ENCODE measurements at regions not wholly inside any gene's neighbourhood (a gene's known extent, or its start where the extent isn't known, plus 50 kb on each side); places are given as distances from the start of the nearest gene placed in this dataset.
"Not testable (repeated sequence)": the region's sequence is repeated elsewhere in the genome, so short reads cannot be mapped to it uniquely, and the experiment has no call there.

DNA sequence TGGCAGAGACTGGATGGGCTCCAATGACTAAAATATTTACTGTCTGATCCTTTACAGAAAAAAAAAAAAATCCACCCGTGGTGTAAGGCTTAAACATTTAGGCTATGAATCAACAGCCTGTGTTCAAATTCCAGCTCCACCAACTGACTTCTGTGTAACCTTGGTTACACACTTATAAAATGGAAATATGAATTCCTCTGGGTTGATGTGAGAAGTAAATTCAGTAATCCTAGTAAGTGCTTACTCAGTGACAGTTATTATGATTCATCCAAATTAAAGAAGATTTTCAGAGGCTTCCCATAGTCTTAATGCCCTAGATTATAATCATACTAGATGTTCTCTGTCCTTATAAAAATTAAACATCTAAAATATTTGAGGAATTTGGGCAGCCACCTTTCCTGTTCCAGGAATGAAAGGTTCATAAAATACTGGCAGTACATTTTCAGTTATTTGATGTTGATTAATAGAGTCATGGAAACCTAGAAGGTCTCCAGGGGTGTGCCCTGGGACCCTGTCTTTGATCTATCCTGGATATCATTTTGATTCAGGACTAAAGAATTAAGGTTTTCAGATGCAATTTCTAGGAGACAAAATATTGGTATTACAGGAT lies 180.3 kb upstream of the ZNF217 start:
- no peak for DNase-seq (ENCODE audit: low read depth)

GRCh38 chr20:53773066-53773791 lies 179.6 kb upstream of the ZNF217 start:
- not testable (repeated sequence) for DNase-seq (ENCODE audit: low read depth)

DNA sequence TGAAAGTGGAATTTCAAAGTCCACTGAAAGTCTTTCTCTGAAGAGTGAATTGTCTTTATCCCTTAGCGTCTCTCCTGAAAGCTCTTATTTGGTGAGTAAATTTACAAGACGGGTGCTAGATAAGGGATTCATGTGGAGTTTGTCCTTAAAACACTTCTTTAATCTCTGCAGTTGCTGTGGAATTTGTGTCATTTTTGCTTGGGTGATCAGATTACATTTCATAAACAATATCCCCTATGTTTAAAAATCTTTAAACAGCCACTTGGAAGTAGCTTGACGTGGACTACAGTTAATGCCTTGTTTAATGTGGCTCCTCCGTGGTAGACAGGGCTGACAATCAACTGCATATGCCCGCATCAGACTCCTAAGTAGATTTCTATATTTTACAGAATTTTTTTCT lies 175.4 kb upstream of the ZNF217 start:
- no peak for DNase-seq (ENCODE audit: low read depth)

DNA sequence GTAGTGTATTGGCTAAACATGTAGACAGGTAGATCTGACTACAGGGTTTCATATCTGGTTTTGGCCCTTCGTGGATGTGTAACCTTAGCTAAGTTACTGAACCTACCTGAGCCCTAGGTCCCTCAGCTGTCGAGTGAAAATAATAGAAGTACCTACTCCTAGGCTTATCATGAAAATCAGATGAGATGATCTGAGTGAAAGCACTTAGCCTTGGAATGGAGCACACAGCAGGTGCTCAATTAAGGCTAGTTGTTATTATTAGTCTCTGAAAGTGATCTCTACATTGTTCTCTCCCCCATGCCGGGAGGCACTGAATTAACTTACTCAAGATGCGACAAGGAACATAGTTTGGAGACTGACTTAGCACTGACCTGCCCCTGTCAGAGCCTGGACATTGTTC lies 174.7 kb upstream of the ZNF217 start:
- DNase-seq (ENCODE audit: low read depth), result no peak

- DNase-seq (ENCODE audit: low read depth), result no peak
Observed at GRCh38 chr20:53767206-53767930, 173.7 kb upstream of the ZNF217 start.

GRCh38 chr20:53764415-53764800 lies 170.8 kb upstream of the ZNF217 start:
- no peak for DNase-seq (ENCODE audit: low read depth)

- DNase-seq (ENCODE audit: low read depth), result no peak
Observed at GRCh38 chr20:53763707-53764414, 170.2 kb upstream of the ZNF217 start.

DNA sequence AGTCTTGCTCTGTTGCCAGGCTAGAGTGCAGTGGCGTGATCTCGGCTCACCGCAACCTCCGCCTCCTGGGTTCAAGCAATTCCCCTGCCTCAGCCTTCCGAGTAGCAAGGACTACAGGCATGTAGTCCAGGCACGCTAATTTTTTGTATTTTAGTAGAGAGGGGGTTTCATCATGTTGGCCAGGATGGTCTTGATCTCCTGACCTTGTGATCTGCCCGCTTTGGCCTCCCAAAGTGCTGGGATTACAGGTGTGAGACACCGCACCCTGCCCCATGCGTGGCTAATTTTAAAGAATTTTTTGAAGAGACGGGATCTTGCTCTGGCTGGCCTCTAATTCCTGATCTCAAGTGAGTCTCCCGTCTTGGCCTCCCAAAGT lies 168.8 kb upstream of the ZNF217 start:
- not testable (repeated sequence) for DNase-seq (ENCODE audit: low read depth)

GRCh38 chr20:53760025-53760441 lies 166.4 kb upstream of the ZNF217 start:
- DNase-seq (ENCODE audit: low read depth), result no peak

DNA sequence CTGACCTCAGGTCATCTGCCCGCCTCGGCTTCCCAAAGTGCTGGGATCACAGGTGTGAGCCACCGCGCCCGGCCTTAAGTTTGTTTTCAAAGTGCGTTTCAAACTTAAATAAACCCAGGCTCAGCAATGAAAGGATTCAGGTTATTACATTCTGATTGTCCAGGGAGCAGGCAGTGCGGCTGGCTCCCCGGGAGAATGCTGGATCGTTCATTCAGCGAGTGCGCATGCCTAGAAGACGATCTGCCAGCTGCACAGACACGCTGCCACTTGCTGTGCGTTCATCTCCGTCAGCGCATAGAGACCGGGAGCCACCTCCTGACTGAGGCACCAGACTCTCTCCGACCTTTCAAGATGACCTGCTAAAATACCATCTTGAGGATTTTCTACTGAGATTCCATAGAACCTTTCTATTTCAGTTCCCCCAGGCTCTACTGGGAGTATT lies 163.9 kb upstream of the ZNF217 start:
- no peak for DNase-seq (ENCODE audit: low read depth)

- DNase-seq (ENCODE audit: low read depth), result no peak
Observed at GRCh38 chr20:53755733-53756531, 162.3 kb upstream of the ZNF217 start.

- DNase-seq (ENCODE audit: low read depth), result no peak
Observed at GRCh38 chr20:53753880-53754459, 160.3 kb upstream of the ZNF217 start.

DNA sequence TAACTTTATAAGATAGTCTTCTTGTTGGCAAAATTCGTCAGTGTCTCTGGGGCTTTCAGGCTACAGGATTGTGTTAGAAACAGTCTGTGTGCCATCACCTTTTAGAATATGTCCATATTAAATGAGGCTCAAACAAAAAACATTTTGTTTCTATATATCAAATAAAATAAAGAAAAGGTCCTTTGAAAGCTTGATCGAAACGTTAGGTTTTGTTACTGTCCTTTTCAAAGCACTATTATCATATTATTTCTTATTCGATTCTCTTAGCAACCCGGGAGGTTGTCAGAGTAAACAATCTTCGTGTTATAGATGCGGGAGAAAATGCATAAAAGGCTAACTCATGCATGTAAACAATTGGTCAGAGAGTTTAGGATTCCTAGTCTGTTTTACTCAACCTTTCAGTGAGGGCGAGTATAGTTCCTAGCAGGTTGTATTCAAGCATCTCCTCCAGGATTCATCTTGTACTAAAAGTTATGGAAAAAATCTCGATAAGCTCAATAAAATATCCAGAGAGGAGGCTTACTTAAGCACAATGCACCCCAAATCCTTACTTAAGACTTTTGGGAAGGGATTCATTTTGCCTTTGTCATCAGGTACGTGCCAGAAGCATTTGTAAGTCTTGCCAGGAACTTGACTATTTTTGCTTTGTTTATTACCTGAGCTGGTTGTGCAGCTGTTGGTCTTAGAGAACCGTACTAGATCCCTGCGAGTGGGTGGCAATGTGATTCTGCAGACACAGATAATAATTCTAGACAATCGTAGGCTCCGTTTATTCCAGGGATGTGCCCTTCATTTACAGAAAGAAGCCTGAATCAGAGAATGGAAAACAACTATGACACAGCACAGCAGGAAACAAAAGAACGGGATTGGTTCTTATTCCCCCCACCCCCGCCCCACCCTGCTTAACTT lies 159.6 kb upstream of the ZNF217 start:
- no peak for DNase-seq (ENCODE audit: low read depth)

DNA sequence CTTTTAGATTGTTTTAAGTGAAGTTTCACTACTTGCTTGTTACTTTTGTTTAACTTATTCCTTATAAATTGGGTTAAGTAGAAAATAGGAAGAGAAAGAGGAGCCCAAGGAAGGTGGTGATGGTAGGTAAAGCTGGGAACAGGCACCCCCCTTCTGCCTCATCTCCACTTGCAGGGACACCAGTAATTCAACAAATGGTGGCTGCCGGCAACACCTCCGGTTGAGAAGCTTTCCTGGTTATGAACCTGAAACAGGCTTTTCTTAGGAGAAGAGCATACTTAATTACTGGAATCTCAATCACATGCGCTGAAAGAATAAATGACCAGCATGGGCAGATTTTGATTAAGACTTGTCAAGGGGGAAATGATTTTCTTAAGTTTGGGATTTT lies 158.9 kb upstream of the ZNF217 start:
- DNase-seq (ENCODE audit: low read depth), result no peak

- DNase-seq (ENCODE audit: low read depth), result no peak
Observed at GRCh38 chr20:53751620-53752318, 158.1 kb upstream of the ZNF217 start.

DNA sequence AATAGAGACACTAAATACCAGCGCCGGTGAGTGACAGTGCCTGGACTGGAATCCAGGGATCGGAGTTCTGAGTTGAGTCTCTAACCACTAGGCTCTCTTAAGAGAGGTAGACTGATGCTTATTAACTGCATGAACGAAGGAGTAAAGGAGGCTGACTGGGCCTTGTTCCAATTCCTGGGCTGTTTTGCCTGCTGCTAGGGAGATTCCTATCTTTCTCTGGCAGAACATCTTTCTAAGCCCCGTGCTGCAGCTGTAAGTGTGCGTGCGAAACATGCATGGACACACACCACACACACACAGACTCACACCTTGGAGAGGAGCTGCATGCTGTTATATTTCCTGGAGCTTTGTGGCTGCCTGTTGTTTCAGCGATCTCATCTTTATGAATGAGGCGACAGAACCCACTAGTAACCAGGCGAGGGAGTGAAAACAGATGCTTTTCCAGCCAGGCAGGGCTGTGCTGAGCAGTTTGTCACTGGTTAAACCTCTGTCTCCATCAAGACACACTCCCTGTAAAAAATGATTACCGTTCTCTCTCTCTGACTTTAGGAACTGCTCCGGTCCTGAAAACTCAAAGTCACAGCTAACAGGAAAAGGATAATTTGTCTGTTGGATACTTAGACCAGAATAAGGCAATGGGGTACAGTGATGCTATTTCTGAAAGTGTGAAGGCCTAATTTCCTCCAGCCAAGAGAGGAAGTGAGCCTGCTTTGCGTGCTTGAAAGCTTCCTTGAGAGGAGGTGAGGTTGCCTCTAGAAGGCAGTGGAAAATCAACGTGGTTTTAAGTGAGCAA lies 157.4 kb upstream of the ZNF217 start:
- DNase-seq (ENCODE audit: low read depth), result peak; percentile 29

DNA sequence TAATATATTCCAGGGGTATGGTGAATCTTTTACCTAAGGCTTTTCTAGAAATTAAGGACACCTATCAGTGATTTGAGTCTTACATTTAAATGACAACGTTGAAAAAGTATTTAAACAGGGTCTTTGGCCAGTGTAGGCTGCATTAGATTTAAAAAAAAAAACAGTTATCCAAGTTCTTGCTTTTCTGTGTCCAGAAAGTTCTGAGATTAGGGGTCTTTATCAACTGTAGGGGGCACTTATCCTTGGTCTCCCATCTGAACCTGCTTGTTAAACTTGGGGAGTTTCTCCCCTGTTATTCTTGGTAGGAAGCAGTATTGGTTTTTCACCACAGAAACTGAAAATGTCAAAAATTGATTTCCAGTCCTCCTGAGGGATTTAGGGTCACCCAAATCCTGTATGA lies 155.9 kb upstream of the ZNF217 start:
- no peak for DNase-seq (ENCODE audit: low read depth)

- DNase-seq (ENCODE audit: low read depth), result no peak
Observed at GRCh38 chr20:53748821-53749421, 155.3 kb upstream of the ZNF217 start.
